ENCODE measurements at regions not wholly inside any gene's neighbourhood (a gene's known extent, or its start where the extent isn't known, plus 50 kb on each side); places are given as distances from the start of the nearest gene placed in this dataset.
"Not testable (repeated sequence)": the region's sequence is repeated elsewhere in the genome, so short reads cannot be mapped to it uniquely, and the experiment has no call there.

DNA sequence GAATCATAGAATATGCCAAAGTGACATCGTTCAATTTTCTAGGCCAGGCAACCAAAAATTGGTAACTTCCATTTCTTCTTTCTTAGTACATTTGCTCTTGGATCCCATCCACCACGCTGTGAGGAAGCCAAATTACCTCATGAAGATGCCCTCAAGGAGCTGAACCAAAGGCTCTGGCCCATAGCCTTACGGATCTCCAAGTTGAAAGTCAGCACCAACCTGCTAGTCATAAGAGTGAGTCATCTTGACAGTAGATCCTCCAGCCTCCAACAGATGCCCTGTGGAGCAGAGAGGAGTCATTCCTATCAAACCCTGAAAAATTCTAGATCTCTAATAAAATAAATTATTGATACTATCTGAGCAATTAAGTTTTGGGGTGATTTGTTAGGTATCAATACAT is 322.5 kb upstream of the COL8A1 start:
- DNase-seq (ENCODE audit: low spot score): no peak

DNA sequence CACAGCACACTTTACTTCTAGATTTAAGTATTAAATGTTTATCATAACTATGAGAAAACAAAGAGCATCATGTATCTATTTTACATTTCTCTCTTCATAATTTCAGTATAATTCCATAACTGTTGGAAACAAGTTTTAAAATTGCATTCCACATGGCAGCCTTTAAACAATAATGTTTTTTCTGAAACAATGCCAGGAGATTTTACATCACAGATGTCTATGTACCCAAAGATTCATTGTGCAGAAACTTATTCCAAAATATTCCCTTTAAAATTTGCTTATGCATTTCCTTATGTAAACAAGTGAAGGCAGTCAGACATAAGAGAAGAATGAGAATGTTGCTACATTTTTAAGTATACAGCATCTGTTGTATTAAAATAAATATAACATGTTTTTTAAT is 324.9 kb upstream of the COL8A1 start:
- no peak for DNase-seq (ENCODE audit: low spot score)

DNA sequence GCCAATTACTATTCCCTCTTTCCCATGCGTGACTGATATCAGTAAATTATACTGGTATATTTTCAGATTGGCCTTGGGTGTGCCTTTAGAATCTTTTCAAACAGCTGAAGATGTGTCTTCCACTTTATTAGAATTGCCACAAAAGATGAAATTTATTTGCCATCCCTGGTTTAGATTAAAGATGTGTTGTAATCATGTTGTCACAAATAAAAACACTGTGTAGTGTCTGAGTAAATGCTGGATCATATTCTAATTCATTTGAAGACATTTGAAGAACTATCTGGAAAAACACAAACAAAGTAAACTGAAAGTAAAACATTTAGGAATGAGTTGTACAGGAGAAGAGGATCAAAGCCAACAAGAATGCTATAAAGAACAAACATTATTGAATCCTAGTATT is 339.7 kb upstream of the COL8A1 start:
- no peak for DNase-seq (ENCODE audit: low spot score)

DNA sequence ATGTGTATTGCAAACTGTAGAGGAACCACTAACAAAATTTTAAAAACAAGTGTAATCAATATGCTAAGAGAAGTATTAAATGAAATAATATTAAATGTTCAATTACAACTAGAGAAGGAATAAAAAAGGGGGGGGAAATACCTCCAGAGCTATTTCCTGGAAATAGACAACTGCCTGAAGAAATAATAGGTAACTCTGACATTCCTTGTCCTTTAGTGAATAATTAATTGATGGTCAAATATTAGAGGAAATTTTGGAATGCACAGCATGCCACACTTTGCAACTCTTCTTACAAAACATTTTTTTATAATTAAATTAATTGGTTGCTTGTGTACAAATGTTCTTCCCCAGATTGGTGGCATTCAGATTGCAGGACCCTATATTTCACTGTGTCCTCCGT is 342.6 kb upstream of the COL8A1 start:
- no peak for DNase-seq (ENCODE audit: low spot score)

DNA sequence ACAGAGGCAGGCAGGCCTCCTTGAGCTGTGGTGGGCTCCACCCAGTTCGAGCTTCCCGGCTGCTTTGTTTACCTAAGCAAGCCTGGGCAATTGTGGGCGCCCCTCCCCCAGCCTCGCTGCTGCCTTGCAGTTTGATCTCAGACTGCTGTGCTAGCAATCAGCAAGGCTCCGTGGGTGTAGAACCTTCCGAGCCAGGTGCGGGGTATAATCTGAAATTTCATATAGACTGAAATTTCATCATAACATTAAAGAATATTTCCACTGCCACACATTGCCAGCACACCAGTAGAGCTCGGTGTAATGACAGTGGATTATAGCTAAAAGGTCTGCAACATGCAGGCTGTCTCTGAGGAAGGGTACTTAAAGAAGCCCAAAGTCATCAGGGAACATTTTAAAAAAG is 344.3 kb upstream of the COL8A1 start:
- DNase-seq (ENCODE audit: low spot score): not testable (repeated sequence)

DNA sequence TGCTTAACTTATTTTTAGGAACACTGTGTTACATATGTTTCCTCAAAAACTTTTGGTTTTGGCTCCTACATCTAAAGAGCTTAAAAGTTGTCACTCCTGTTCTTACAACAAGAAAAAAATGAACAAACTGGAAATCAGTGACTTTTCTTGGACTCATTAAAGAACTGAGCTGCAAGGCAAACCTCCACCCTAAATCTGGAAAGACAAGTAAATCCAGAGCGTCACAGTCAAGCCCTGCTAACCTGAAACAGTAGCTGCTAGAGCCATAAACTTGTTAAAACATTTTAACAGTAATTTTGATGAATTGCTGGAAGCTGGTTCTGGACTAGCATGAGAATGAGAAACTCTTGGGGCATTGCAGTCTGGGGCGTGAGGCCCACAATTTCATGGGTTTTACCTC is 350.5 kb upstream of the COL8A1 start:
- no peak for DNase-seq (ENCODE audit: low spot score)

DNA sequence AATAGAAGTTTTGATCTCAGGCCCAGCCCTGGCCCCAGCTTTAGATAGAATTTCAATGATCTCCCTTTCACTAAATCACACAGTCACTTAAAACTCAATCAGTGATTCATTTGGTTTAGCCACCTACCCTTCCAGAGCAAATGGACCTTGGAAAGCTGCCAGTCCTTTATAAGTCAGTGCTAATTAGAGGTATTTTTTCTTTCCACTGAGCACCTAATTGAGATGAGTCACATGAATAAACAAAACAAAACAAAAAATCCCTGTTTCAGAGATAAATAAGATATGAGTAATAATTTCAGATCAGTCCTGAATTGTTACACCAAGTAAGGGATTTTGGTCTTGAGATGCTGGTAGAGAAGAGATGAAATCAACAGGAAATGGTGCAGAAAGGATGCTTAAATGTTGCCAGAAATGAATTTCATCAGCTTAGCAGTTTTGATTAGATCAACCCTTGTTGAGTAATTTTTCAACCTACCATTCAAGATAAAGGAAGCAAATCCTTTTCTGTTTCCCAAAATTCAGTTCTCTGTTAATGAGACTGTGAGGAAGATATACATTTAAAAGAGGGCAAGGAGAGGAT is 352.0 kb upstream of the COL8A1 start:
- no peak for DNase-seq (ENCODE audit: low spot score)

DNA sequence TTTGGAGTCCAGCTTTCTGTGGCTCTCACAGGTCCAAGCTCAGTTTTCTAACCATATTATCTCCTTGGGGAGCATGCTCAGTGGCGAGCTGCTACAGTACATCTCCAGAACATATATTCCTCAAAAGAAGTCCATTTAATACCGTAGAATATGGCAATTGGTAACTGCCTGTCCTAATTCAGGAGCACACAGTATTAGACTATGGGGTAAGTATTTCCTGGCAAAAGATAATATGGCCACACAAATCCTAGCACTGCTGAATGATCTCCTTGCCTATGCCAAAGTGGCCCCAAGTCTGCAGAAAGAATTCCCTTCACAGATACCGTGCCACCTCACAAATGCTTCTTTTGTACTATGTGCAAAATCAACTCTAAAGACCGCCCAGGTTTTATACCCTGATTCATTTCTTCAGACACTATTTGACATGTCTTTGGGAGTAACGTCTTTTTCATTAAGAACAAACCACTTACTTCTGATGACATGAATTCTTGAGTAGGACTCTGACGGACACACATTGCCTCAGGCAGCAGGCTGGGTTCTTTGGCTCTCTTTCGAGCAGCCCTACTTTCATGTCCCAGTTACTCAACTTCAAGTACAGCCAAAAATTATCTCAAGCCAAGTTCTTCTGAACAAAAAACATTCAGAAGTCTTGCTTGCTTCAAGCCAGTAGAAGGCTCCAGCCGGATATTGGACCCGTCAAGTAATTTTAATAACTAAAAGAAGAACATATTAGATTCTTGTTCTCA is 368.3 kb upstream of the DCBLD2 start:
- DNase-seq (ENCODE audit: low spot score): no peak

DNA sequence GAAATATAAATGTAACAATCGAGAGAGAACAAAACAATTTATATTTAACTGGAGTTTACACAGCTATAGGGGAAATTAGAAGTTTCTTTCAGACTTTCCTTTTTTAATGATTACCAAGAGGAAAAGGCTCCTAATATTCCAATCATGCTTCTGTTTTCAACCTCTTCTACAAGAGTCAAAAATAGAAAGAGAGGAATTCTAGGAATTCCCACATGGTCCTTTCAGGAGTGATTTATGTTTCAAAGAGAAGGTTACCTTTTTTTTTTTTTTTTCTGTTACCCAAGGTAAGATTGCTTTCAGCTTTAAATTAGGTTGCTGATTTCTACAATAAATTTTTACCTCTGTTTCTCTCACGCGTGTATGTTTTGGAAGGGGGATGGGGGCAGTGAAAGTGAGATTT is 355.3 kb upstream of the DCBLD2 start:
- DNase-seq (ENCODE audit: low spot score): no peak

DNA sequence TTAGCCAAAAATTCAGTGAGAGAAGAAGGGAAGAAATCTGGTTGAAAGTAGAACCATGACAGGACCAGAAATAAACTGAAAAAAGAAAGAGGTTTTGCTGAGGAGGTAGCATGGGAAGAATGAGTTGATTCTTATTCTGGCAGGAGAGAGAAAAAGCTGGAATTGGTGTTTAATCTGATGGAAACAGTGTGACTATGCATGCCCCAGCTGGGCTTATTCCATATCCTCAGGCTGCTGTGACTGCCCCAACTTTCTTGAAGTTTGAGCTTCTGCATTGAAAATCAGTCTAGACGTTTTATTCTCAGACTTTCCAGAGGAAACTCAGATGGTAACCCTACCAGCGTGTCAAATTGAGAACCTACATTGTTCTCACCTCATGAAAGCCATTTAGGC is 352.5 kb upstream of the DCBLD2 start:
- no peak for DNase-seq (ENCODE audit: low spot score)

DNA sequence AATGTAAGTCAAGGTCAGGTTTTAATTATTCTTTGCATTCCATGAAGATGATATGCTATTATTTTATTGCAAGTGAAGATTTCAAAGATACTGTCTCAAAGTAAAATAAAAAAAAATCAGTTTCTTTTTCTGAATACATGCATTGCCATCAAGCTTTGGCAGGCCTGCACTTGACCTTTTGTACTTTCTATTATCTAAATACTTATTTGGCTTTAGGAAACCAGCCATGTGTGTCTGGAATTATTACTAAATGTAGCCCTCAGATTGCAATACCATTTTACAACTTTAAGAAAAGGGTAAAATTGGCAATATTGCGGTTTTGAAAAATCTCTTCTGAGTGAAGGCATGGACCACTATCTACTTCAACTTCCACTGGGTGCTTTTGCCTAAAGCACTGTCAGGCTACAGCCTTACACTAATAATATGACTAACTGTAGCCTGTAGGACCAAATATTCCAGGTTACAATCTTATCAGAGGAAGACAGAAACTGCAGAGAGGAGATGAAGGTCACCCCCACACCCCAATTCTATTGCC is 349.4 kb upstream of the DCBLD2 start:
- DNase-seq (ENCODE audit: low spot score): no peak

DNA sequence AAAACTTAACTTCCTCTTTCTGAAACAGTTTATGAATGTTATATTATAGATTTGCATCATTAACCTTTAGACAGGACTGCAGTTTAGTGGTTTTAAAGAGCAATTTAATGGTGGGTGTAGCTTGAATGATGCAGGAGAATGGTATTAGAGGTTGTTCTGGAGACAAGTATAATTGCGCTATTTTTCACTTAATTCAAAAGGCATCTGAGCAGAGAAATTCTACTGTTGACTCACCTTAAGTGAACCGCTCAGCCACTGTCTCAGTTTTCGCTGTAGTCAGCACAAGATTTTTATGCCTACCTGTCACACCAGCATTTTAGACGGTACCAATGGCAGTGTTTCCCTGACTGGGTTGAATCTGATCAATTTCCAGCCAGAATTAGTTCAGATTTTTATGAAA is 348.8 kb upstream of the DCBLD2 start:
- no peak for DNase-seq (ENCODE audit: low spot score)

DNA sequence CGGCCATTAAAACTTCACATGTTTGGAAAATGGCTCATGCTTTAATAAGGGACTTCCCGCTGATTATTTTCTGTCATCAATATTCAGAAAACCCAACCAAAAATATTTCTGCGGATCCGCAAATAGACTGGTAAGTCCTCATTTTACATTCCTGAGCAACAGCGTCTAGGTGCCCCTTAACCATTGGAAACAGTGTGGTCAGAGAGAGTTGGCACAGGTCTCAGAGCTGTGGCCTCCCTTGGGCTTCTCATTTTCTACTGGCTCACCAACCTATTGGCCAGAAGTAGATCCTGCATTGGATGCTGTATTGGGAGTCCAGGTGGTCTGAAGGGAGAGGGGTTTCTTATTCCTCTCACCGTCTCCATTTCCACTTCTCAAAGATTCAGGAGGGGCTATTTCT is 348.1 kb upstream of the DCBLD2 start:
- no peak for DNase-seq (ENCODE audit: low spot score)

DNA sequence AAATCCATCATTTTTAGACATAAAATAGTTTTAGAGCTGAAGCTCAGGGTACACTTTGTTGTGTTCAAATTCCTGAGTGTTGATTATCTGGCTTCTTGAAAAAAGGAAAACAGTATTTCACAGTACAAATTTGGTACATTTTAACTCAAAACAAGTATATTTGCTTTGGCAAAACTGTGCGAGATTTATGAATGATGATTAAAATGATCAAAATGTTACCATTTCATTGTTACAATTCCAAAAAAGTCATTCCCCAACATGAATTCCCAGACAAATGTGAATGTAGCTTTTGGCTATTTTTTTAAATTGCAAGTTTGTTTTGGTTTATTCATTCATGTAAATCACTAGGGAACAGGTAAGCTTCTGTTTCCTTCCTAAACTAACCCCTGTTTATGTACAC is 347.4 kb upstream of the DCBLD2 start:
- DNase-seq (ENCODE audit: low spot score): no peak

DNA sequence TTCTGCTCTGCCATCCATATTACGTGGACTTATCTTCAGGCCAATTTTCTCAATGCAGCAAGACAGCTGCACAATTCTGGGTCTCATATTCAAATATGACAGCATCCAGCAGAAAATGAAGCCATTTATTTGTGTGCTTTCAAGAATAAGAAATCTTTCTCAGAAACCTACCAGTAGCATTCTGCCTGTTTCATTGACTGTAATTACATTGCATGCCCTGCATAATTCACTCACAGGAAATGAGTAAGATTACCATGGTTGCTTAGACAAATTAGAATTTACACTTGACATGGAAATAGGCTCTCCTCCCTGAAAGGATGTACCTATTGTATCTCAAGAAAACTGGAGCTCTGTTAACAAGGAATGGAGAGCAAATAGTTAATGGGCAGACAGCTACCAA is 346.6 kb upstream of the DCBLD2 start:
- DNase-seq (ENCODE audit: low spot score): no peak

DNA sequence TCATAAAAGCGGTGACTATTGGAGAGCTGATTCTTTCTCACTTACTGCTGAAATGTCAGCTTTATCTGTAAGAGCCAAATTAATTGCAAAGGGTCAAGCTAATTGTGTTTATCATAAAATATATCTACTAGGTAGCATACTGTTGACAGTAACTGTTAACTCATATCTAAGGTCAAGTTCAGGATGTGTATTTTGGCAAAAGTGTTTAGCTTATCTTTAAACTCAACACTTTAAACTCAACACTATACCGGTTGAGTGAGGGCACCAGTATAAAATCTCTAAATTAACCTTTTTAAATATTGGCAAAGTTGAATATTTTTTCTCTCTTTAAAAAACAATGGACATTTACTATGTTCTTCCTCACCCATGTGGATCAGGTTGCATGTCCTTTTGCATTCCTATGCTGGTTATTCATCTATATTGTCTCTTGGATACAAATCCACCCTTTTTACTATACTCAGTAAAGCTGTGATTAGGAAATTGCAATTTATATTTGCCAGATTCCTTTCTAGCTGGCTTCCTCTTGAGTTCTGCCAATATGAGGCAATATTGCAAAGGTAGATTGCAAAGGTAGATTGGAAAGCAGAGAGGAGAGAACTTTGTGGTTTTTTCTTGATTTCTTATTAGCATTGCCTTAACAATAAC is 344.6 kb upstream of the DCBLD2 start:
- DNase-seq (ENCODE audit: low spot score): no peak

DNA sequence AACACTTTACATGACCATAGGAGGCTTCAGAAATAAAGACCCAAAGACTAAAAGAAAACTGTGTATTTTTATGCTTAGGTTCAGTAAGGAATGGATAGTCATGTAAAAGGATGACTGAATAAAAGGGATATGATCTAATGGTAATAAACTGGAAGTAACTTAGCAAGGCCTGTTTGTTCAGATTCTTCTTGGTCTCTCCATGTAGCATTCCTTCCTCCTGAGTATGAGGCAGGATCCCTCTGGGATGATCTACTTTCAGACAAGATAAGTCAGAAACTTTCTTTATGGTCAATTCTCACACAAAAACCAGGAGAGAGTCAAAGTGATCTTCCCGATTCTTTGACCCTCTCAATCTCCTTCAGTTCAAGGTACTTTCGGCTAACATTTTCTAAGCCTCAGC is 340.8 kb upstream of the DCBLD2 start:
- DNase-seq (ENCODE audit: low spot score): no peak

DNA sequence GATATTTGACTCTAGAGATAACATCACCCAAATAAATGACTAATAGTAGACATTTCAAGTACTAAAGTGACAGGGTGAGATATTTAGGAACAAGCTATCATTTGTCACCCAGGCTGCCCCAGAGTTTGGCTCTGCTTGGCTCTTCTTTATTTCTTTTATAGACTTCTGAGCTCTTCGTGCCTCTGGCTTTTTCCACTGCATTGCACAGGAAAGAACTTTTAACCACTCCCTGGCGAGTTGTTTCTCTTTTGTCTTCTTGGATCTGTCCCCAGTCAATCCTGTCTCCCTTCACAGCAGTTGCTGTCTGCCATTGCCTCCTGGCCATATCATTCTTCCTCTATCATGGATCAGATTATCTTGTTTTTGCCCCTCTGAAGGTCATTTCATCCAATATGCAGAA is 339.2 kb upstream of the DCBLD2 start:
- DNase-seq (ENCODE audit: low spot score): no peak

DNA sequence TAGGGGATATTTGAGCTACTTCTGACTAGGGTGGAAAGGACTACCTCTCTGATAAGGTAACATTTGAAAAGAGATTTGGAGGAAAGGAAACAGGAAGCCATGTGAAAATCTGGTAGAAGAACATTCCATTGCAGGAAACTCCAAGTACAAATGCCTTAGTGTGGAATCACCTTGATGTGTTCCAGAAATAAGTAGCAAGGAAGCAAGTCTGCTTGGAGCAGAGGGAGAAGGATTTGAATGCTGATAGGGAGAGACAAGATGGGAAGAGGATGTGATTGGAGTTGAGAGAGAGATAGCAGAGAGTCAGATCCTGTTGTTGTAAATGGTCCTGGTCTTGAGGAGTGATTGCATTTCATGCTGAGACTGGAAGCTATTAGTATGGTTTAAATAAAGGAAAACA is 335.1 kb upstream of the DCBLD2 start:
- no peak for DNase-seq (ENCODE audit: low spot score)

DNA sequence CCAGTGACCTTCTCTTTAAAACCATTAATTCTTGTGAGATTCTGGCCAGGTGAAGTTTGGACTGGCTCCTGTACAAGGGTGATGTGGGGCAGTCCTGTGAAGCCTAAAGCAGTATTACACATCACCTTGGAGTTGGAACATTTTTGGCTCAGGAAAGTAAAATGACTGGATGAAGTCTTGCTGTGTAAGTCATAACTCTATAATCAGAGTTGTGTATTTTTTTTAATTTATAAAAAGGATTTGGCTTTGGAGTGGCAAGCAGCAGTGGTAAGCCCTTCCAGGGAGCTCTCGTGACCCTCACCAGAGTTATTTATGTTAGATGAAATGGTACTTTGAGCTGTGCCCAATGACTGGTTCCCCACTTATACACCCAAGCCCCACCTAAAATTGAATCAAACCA is 331.2 kb upstream of the DCBLD2 start:
- DNase-seq (ENCODE audit: low spot score): no peak

DNA sequence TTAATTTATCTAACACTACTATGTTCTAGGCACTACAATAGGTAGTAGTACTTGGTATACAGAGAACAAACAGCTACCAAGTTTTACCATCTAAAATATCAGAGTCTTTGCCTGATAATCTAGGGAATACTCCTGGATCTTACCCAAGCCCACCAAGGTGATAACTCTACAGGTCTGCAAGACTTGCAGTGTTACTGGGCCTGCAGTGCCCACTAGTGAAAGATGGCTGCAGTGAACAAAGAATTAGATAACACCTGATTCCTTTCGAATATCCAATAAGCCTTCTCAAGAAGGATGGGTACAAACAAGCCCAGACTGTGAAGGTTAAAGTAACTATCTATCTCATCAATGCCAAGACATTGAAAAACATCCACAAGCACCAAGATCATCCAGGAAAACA is 317.0 kb upstream of the DCBLD2 start:
- no peak for DNase-seq (ENCODE audit: low spot score)

DNA sequence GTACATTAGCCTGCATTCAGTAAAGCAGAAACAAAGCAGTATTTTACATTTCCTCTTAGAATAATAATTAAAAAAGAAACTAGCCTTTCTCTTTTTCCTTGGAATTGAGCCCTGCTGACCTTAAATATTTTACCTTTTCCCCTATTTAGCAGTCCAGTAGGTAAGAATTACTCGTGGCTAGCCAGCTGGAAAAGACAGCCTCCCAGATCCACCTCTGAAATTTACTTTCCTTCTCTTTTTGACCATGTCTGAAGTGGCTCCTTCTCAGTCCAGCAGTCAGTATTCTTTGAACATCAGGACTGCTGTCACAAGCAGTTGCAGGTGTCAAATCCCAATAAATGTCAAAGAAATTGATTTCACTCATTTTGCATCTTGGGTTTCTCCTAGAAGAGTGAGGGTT is 311.5 kb upstream of the DCBLD2 start:
- DNase-seq (ENCODE audit: low spot score): no peak

DNA sequence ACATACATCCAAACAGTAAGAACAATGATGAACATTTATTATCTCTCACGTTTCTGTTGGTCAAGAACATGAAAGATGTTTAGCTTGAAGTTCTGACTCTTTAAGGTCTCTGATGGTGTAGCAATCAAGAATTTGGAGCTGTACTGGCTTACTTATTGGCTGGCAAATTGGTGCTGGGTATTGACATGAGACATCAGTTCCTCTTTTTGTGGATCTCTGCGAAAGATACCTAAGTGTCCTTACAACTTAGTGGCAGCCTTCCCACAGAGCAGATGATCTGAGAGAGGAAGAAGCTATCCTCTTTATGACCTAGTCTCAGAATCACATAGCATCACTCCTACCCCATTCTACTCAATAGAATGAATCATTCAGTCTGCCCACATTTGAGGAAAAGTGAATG is 309.8 kb upstream of the DCBLD2 start:
- DNase-seq (ENCODE audit: low spot score): no peak

DNA sequence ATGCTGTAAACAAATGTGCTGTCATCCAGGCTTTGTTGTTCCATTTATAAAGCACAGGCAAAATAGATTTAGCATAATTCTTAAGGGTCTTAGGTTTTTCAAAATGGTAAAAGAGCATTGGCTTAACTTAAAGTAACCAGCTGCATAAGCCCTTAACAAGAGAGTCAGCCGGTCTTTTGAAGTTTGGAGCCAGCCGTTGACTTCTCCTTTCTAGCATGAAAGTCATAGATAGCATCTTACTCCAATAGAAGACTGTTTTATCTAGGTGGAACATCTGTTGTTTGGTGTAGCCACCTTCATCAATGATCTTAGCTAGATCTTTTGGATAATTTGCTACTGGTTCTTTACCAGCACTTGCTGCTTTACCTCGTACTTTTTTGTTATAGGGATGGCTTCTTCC is 297.5 kb upstream of the DCBLD2 start:
- no peak for DNase-seq (ENCODE audit: low spot score)

All from hematopoietic multipotent progenitor cell treated with erythropoietin and hydrocortisone succinate and interleukin-3 and kit ligand, for 15 days (in vitro differentiated cells).